ENCODE measurements at regions not wholly inside any gene's neighbourhood (a gene's known extent, or its start where the extent isn't known, plus 50 kb on each side); places are given as distances from the start of the nearest gene placed in this dataset.
"Not testable (repeated sequence)": the region's sequence is repeated elsewhere in the genome, so short reads cannot be mapped to it uniquely, and the experiment has no call there.

- H3K4me2 ChIP-seq (ENCODE audit: insufficient read depth, low read length): no peak overlapping the region
- no peaks in the 10 kb centered on the region for H3K27me3 ChIP-seq (ENCODE audit: insufficient read depth, low read length, poor library complexity)
- peaks cover 16% of the 10 kb centered on the region for H3K9me3 ChIP-seq (ENCODE audit: insufficient read depth, low read length, severe bottlenecking)
- H4K20me1 ChIP-seq (ENCODE audit: insufficient read depth, low read length): no peaks in the 10 kb centered on the region
- H3K4me3 ChIP-seq (ENCODE audit: low read depth in 1 of 2, low read length in 2 of 2): no peak overlapping the region
- no peak overlapping the region for H3K27ac ChIP-seq (ENCODE audit: low read length)
- ATAC-seq (ENCODE audit: insufficient read depth, low read depth): no peak
- no peaks in the 10 kb centered on the region for H3K4me1 ChIP-seq (ENCODE audit: insufficient read depth, low read length)
- DNase-seq: no peak
- H3K36me3 ChIP-seq (ENCODE audit: insufficient read depth, low read length): no peaks in the 10 kb centered on the region
- no peak for TF ChIP-seq EZH2 (IDR thresholded peaks at IDR 0.05; ENCODE audit: borderline replicate concordance, low read depth, low read length, severe bottlenecking)
- TF ChIP-seq CTCF (IDR thresholded peaks at IDR 0.05; ENCODE audit: borderline replicate concordance, extremely low read depth, low read length, poor library complexity, severe bottlenecking): no peak
- no peaks in the 10 kb centered on the region for H3K79me2 ChIP-seq (ENCODE audit: insufficient read depth, low read length)
- no peak overlapping the region for H2AFZ ChIP-seq (ENCODE audit: low read depth, low read length)
- H3K9ac ChIP-seq (ENCODE audit: low read depth, low read length): no peak overlapping the region
Measured at GRCh38 chr18:8932866-8933265, 169.6 kb upstream of the NDUFV2 start.

- H3K9ac ChIP-seq (ENCODE audit: low read depth, low read length): no peak overlapping the region
- H3K4me1 ChIP-seq (ENCODE audit: insufficient read depth, low read length): no peaks in the 10 kb centered on the region
- TF ChIP-seq EZH2 (IDR thresholded peaks at IDR 0.05; ENCODE audit: borderline replicate concordance, low read depth, low read length, severe bottlenecking) (no peak), CTCF (IDR thresholded peaks at IDR 0.05; ENCODE audit: borderline replicate concordance, extremely low read depth, low read length, poor library complexity, severe bottlenecking) (no peak)
- H4K20me1 ChIP-seq (ENCODE audit: insufficient read depth, low read length): no peaks in the 10 kb centered on the region
- peaks cover 15% of the 10 kb centered on the region for H3K9me3 ChIP-seq (ENCODE audit: insufficient read depth, low read length, severe bottlenecking)
- H2AFZ ChIP-seq (ENCODE audit: low read depth, low read length): no peak overlapping the region
- H3K79me2 ChIP-seq (ENCODE audit: insufficient read depth, low read length): no peaks in the 10 kb centered on the region
- no peaks in the 10 kb centered on the region for H3K36me3 ChIP-seq (ENCODE audit: insufficient read depth, low read length)
- ATAC-seq (ENCODE audit: insufficient read depth, low read depth) (no peak), DNase-seq (no peak)
- H3K4me2 ChIP-seq (ENCODE audit: insufficient read depth, low read length): no peak overlapping the region
- H3K27me3 ChIP-seq (ENCODE audit: insufficient read depth, low read length, poor library complexity): no peaks in the 10 kb centered on the region
- H3K27ac ChIP-seq (ENCODE audit: low read length): no peak overlapping the region
- no peak overlapping the region for H3K4me3 ChIP-seq (ENCODE audit: low read depth in 1 of 2, low read length in 2 of 2)
Measured at GRCh38 chr18:8933714-8934284, 168.7 kb upstream of the NDUFV2 start.

GRCh38 chr18:8935346-8935745 is 167.2 kb upstream of the NDUFV2 start:
- not testable (repeated sequence) for ATAC-seq (ENCODE audit: insufficient read depth, low read depth)

GRCh38 chr18:8936619-8937018 is 165.9 kb upstream of the NDUFV2 start:
- no peaks in the 10 kb centered on the region for H3K36me3 ChIP-seq (ENCODE audit: insufficient read depth, low read length)
- H3K9me3 ChIP-seq (ENCODE audit: insufficient read depth, low read length, severe bottlenecking): peaks cover 2% of the 10 kb centered on the region
- H4K20me1 ChIP-seq (ENCODE audit: insufficient read depth, low read length): no peaks in the 10 kb centered on the region
- no peaks in the 10 kb centered on the region for H3K4me1 ChIP-seq (ENCODE audit: insufficient read depth, low read length)
- TF ChIP-seq EZH2 (IDR thresholded peaks at IDR 0.05; ENCODE audit: borderline replicate concordance, low read depth, low read length, severe bottlenecking) (no peak), CTCF (IDR thresholded peaks at IDR 0.05; ENCODE audit: borderline replicate concordance, extremely low read depth, low read length, poor library complexity, severe bottlenecking) (no peak)
- no peak overlapping the region for H3K4me3 ChIP-seq (ENCODE audit: low read depth in 1 of 2, low read length in 2 of 2)
- no peak overlapping the region for H3K4me2 ChIP-seq (ENCODE audit: insufficient read depth, low read length)
- H3K27me3 ChIP-seq (ENCODE audit: insufficient read depth, low read length, poor library complexity): no peaks in the 10 kb centered on the region
- ATAC-seq (ENCODE audit: insufficient read depth, low read depth) (no peak), DNase-seq (no peak)
- no peak overlapping the region for H3K27ac ChIP-seq (ENCODE audit: low read length)
- H2AFZ ChIP-seq (ENCODE audit: low read depth, low read length): no peak overlapping the region
- H3K9ac ChIP-seq (ENCODE audit: low read depth, low read length): no peak overlapping the region
- H3K79me2 ChIP-seq (ENCODE audit: insufficient read depth, low read length): no peaks in the 10 kb centered on the region

More at GRCh38 chr18:8935346-8935745, 167.2 kb upstream of the NDUFV2 start:
- H3K27me3 ChIP-seq (ENCODE audit: insufficient read depth, low read length, poor library complexity); H3K36me3 ChIP-seq (ENCODE audit: insufficient read depth, low read length); DNase-seq; H3K79me2 ChIP-seq (ENCODE audit: insufficient read depth, low read length); H4K20me1 ChIP-seq (ENCODE audit: insufficient read depth, low read length); H3K27ac ChIP-seq (ENCODE audit: low read length); H2AFZ ChIP-seq (ENCODE audit: low read depth, low read length); H3K9ac ChIP-seq (ENCODE audit: low read depth, low read length); H3K4me2 ChIP-seq (ENCODE audit: insufficient read depth, low read length); H3K4me3 ChIP-seq (ENCODE audit: low read depth in 1 of 2, low read length in 2 of 2); H3K4me1 ChIP-seq (ENCODE audit: insufficient read depth, low read length); H3K9me3 ChIP-seq (ENCODE audit: insufficient read depth, low read length, severe bottlenecking): not testable (repeated sequence)

Data from DND-41 (cell line).